Esophagus squamous epithelium (tissue), 4 donors: ENCODE measurements at regions not wholly inside any gene's neighbourhood (a gene's known extent, or its start where the extent isn't known, plus 50 kb on each side); places are given as distances from the start of the nearest gene placed in this dataset.

ENCODE experiments used
- CTCF ChIP-seq, 6 experiments: fragments of 450-650 bp in 4 of 6; fragments of 200-600 bp in 2 of 6; sonication (generic) in 2 of 6; IDR thresholded peaks; one replicate each; pipeline ENCODE4 v1.5.1; 2016 to 2019; ENCODE audit warnings: antibody characterized with exemption in 6 of 6, mild to moderate bottlenecking in 4 of 6, moderate library complexity in 4 of 6
- POLR2A ChIP-seq, 4 donors: fragments of 450-650 bp; IDR thresholded peaks; one replicate each; pipeline ENCODE4 v1.6.1; 2017; ENCODE audit warnings: antibody characterized with exemption in 4 of 4, mild to moderate bottlenecking in 4 of 4, moderate library complexity in 3 of 4

GRCh38 chr3:713006-713621, 379.7 kb upstream of the CNTN6 start:
- TF ChIP-seq CTCF (IDR thresholded peaks at IDR 0.05): no peak
- no peak for TF ChIP-seq POLR2A (IDR thresholded peaks at IDR 0.05)
